HFFc6 (cell line): ENCODE measurements at regions not wholly inside any gene's neighbourhood (a gene's known extent, or its start where the extent isn't known, plus 50 kb on each side); places are given as distances from the start of the nearest gene placed in this dataset.

Experiments used
- DNase-seq: peaks from one replicate; pipeline ENCODE4 v3.0.0-alpha.2; 2018
- H3K27ac Mint-ChIP-seq: 2 replicates; pipeline ENCODE4 v1.8.0; 2020; ENCODE audit warnings: mild to moderate bottlenecking, mixed read lengths
- H3K27me3 Mint-ChIP-seq: 2 replicates; pipeline ENCODE4 v1.8.0; 2021; ENCODE audit warnings: mild to moderate bottlenecking, moderate library complexity, mixed read lengths; ENCODE audit not compliant: insufficient read depth
- H3K36me3 Mint-ChIP-seq: 2 replicates; pipeline ENCODE4 v1.8.0; 2021; ENCODE audit warnings: low read depth, mixed read lengths
- H3K4me1 Mint-ChIP-seq: 2 replicates; pipeline ENCODE4 v1.8.0; 2020; ENCODE audit warnings: low read depth, mixed read lengths
- H3K4me3 Mint-ChIP-seq: 2 replicates; pipeline ENCODE4 v1.8.0; 2020; ENCODE audit warnings: mild to moderate bottlenecking, moderate library complexity, mixed read lengths
- H3K9me3 Mint-ChIP-seq: 2 replicates; pipeline ENCODE4 v1.8.0; 2020; ENCODE audit warnings: mild to moderate bottlenecking, mixed read lengths
- CTCF ChIP-seq: fragments of 200-600 bp; sonication (generic); IDR thresholded peaks from 2 replicates; pipeline ENCODE4 v1.5.0; 2021; ENCODE audit warnings: antibody characterized with exemption, mild to moderate bottlenecking

- no peak for TF ChIP-seq CTCF
- H3K27ac Mint-ChIP-seq: no peak overlapping the region
- H3K4me1 Mint-ChIP-seq: no peaks in the 10 kb centered on the region
- no peaks in the 10 kb centered on the region for H3K9me3 Mint-ChIP-seq
- H3K4me3 Mint-ChIP-seq: no peak overlapping the region
- no peaks in the 10 kb centered on the region for H3K36me3 Mint-ChIP-seq
- peaks cover 7% of the 10 kb centered on the region for H3K27me3 Mint-ChIP-seq
- DNase-seq: no peak
Measured at GRCh38 chr16:11401161-11402050, 56.1 kb downstream of the RMI2 start.

- no peaks in the 10 kb centered on the region for H3K9me3 Mint-ChIP-seq
- peaks cover 7% of the 10 kb centered on the region for H3K27me3 Mint-ChIP-seq
- no peaks in the 10 kb centered on the region for H3K4me1 Mint-ChIP-seq
- no peak overlapping the region for H3K4me3 Mint-ChIP-seq
- no peak for DNase-seq
- no peak overlapping the region for H3K27ac Mint-ChIP-seq
- no peaks in the 10 kb centered on the region for H3K36me3 Mint-ChIP-seq
- peak; percentile 18; the same call in 1 of the 2 replicates for TF ChIP-seq CTCF
Measured at GRCh38 chr16:11402051-11402744, 56.9 kb downstream of the RMI2 start.

- H3K36me3 Mint-ChIP-seq: no peaks in the 10 kb centered on the region
Measured at GRCh38 chr16:11402745-11403533, 57.7 kb downstream of the RMI2 start.

GRCh38 chr16:11403534-11403795 is 58.2 kb downstream of the RMI2 start:
- no peak overlapping the region for H3K4me3 Mint-ChIP-seq
- no peaks in the 10 kb centered on the region for H3K36me3 Mint-ChIP-seq
- H3K9me3 Mint-ChIP-seq: no peaks in the 10 kb centered on the region
- no peak overlapping the region for H3K27ac Mint-ChIP-seq
- TF ChIP-seq CTCF: no peak
- peaks cover 7% of the 10 kb centered on the region for H3K27me3 Mint-ChIP-seq
- H3K4me1 Mint-ChIP-seq: peaks cover 8% of the 10 kb centered on the region
- DNase-seq: no peak

More at GRCh38 chr16:11402745-11403533, 57.7 kb downstream of the RMI2 start:
- Mint-ChIP-seq H3K4me1 (peaks cover 6% of the 10 kb centered on the region), H3K9me3 (no peaks in the 10 kb centered on the region), H3K27me3 (peaks cover 7% of the 10 kb centered on the region), H3K4me3 (no peak overlapping the region), H3K27ac (no peak overlapping the region)
- no peak for DNase-seq
- TF ChIP-seq CTCF: no peak

- Mint-ChIP-seq H3K4me3 (no peak overlapping the region), H3K36me3 (no peaks in the 10 kb centered on the region), H3K9me3 (no peaks in the 10 kb centered on the region), H3K4me1 (peaks cover 12% of the 10 kb centered on the region), H3K27me3 (peaks cover 7% of the 10 kb centered on the region), H3K27ac (no peak overlapping the region)
- DNase-seq: no peak
- TF ChIP-seq CTCF: no peak
Measured at GRCh38 chr16:11403920-11404319, 58.7 kb downstream of the RMI2 start.
